ENCODE measurements at regions not wholly inside any gene's neighbourhood (a gene's known extent, or its start where the extent isn't known, plus 50 kb on each side); places are given as distances from the start of the nearest gene placed in this dataset.

- H3K27ac ChIP-seq (replicated peaks), result no peak overlapping the region
- DNase-seq (ENCODE audit: low read depth in 1 of 2, low spot score in 1 of 2), result no peak
- no peak overlapping the region for H3K4me3 ChIP-seq (replicated peaks; ENCODE audit: insufficient read depth, low read length)
- TF ChIP-seq SPI1 (IDR thresholded peaks at IDR 0.05; ENCODE audit: borderline replicate concordance, low read depth) (no peak), POLR2AphosphoS5 (IDR thresholded peaks at IDR 0.05; ENCODE audit: low read depth) (no peak), REST (IDR thresholded peaks at IDR 0.05; ENCODE audit: insufficient replicate concordance, low read depth) (no peak), GABPA (IDR thresholded peaks at IDR 0.05; ENCODE audit: low read depth) (no peak)
- TF ChIP-seq, protein P1, sequence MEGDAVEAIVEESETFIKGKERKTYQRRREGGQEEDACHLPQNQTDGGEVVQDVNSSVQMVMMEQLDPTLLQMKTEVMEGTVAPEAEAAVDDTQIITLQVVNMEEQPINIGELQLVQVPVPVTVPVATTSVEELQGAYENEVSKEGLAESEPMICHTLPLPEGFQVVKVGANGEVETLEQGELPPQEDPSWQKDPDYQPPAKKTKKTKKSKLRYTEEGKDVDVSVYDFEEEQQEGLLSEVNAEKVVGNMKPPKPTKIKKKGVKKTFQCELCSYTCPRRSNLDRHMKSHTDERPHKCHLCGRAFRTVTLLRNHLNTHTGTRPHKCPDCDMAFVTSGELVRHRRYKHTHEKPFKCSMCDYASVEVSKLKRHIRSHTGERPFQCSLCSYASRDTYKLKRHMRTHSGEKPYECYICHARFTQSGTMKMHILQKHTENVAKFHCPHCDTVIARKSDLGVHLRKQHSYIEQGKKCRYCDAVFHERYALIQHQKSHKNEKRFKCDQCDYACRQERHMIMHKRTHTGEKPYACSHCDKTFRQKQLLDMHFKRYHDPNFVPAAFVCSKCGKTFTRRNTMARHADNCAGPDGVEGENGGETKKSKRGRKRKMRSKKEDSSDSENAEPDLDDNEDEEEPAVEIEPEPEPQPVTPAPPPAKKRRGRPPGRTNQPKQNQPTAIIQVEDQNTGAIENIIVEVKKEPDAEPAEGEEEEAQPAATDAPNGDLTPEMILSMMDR (IDR thresholded peaks at IDR 0.05; ENCODE audit: insufficient read depth, low read length), result no peak
- no peaks in the 10 kb centered on the region for H3K27me3 ChIP-seq (ENCODE audit: insufficient read depth, poor library complexity, severe bottlenecking)
These were observed 212.2 kb upstream of the GOLIM4 start for GRCh38 chr3:168307893-168308292.

- H3K27ac ChIP-seq (replicated peaks), result no peak overlapping the region
- no peak for DNase-seq (ENCODE audit: low read depth in 1 of 2, low spot score in 1 of 2)
- no peak overlapping the region for H3K4me3 ChIP-seq (replicated peaks; ENCODE audit: insufficient read depth, low read length)
- TF ChIP-seq GABPA (IDR thresholded peaks at IDR 0.05; ENCODE audit: low read depth) (no peak), POLR2AphosphoS5 (IDR thresholded peaks at IDR 0.05; ENCODE audit: low read depth) (no peak), REST (IDR thresholded peaks at IDR 0.05; ENCODE audit: insufficient replicate concordance, low read depth) (no peak), SPI1 (IDR thresholded peaks at IDR 0.05; ENCODE audit: borderline replicate concordance, low read depth) (no peak)
- TF ChIP-seq, protein P1 (IDR thresholded peaks at IDR 0.05; ENCODE audit: insufficient read depth, low read length), result no peak
- H3K27me3 ChIP-seq (ENCODE audit: insufficient read depth, poor library complexity, severe bottlenecking), result peaks cover under 1% of the 10 kb centered on the region
These were observed 199.3 kb upstream of the GOLIM4 start for GRCh38 chr3:168295027-168295426.

- TF ChIP-seq, protein P1 (IDR thresholded peaks at IDR 0.05; ENCODE audit: insufficient read depth, low read length), result no peak
- no peak for TF ChIP-seq REST (IDR thresholded peaks at IDR 0.05; ENCODE audit: insufficient replicate concordance, low read depth)
- TF ChIP-seq POLR2AphosphoS5 (IDR thresholded peaks at IDR 0.05; ENCODE audit: low read depth), result no peak
- no peak for TF ChIP-seq GABPA (IDR thresholded peaks at IDR 0.05; ENCODE audit: low read depth)
- DNase-seq (ENCODE audit: low read depth in 1 of 2, low spot score in 1 of 2), result no peak
- Histone ChIP-seq H3K4me3 (replicated peaks; ENCODE audit: insufficient read depth, low read length) (no peak overlapping the region), H3K27me3 (ENCODE audit: insufficient read depth, poor library complexity, severe bottlenecking) (peaks cover 2% of the 10 kb centered on the region), H3K27ac (replicated peaks) (no peak overlapping the region)
These were observed 196.6 kb upstream of the GOLIM4 start for GRCh38 chr3:168292296-168292695.

All from HL-60 (cell line).